Astrocyte (in vitro differentiated cells and primary cell): ENCODE measurements at regions not wholly inside any gene's neighbourhood (a gene's known extent, or its start where the extent isn't known, plus 50 kb on each side); places are given as distances from the start of the nearest gene placed in this dataset.

Source experiments
- DNase-seq: peaks from one replicate; pipeline ENCODE4 v3.0.0-alpha.2; 2010; ENCODE audit warnings: low read depth
- FAIRE-seq: peaks from 2 replicates; lab custom pipeline; 2011; peaks lifted over from hg19 to GRCh38; lab: Jason Lieb, UNC
- H2AFZ ChIP-seq: 2 replicates; pipeline ENCODE4 v1.6.0; 2012; ENCODE audit warnings: low read depth, low read length, inconsistent platforms
- H3K27ac ChIP-seq: 2 replicates; pipeline ENCODE4 v1.5.1; 2011; ENCODE audit warnings: low read depth, low read length, inconsistent platforms
- H3K27me3 ChIP-seq: 2 replicates; pipeline ENCODE4 v1.6.0; 2011; ENCODE audit warnings: low read length, inconsistent platforms; ENCODE audit not compliant: insufficient read depth
- H3K36me3 ChIP-seq: 2 replicates; pipeline ENCODE4 v1.5.1; 2011; ENCODE audit warnings: low read length, inconsistent platforms; ENCODE audit not compliant: insufficient read depth
- H3K4me1 ChIP-seq: 2 replicates; pipeline ENCODE4 v1.5.1; 2011; ENCODE audit warnings: low read length, inconsistent platforms; ENCODE audit not compliant: insufficient read depth
- H3K4me2 ChIP-seq: 2 replicates; pipeline ENCODE4 v1.6.0; 2012; ENCODE audit warnings: low read length, inconsistent platforms
- H3K4me3 ChIP-seq: 2 replicates; pipeline ENCODE4 v1.5.1; 2011; ENCODE audit warnings: low read depth, mild to moderate bottlenecking, low read length, inconsistent platforms; ENCODE audit not compliant: insufficient read depth
- H3K79me2 ChIP-seq: 2 replicates; pipeline ENCODE4 v1.6.0; 2012; ENCODE audit warnings: mild to moderate bottlenecking, low read length, inconsistent platforms; ENCODE audit not compliant: insufficient read depth
- H3K9ac ChIP-seq: 2 replicates; pipeline ENCODE4 v1.6.0; 2012; ENCODE audit warnings: mild to moderate bottlenecking, low read length, inconsistent platforms
- H3K9me3 ChIP-seq: 2 replicates; pipeline ENCODE4 v1.5.1; 2012; ENCODE audit warnings: low read depth, mild to moderate bottlenecking, low read length, inconsistent platforms; ENCODE audit not compliant: insufficient read depth
- H4K20me1 ChIP-seq: 2 replicates; pipeline ENCODE4 v1.6.0; 2012; ENCODE audit warnings: low read length, inconsistent platforms; ENCODE audit not compliant: insufficient read depth
- H3K27ac Mint-ChIP-seq: one replicate; pipeline ENCODE4 v1.8.0; 2021; ENCODE audit warnings: mild to moderate bottlenecking, mixed read lengths; ENCODE audit not compliant: unreplicated experiment
- H3K27me3 Mint-ChIP-seq: one replicate; pipeline ENCODE4 v1.8.0; 2021; ENCODE audit warnings: low read depth, mixed read lengths; ENCODE audit not compliant: unreplicated experiment
- H3K36me3 Mint-ChIP-seq: one replicate; pipeline ENCODE4 v1.8.0; 2021; ENCODE audit warnings: low read depth, mixed read lengths; ENCODE audit not compliant: unreplicated experiment
- H3K4me1 Mint-ChIP-seq: one replicate; pipeline ENCODE4 v1.8.0; 2021; ENCODE audit warnings: low read depth, mixed read lengths; ENCODE audit not compliant: unreplicated experiment
- H3K4me3 Mint-ChIP-seq: one replicate; pipeline ENCODE4 v1.8.0; 2021; ENCODE audit warnings: mild to moderate bottlenecking, moderate library complexity, mixed read lengths; ENCODE audit not compliant: unreplicated experiment
- H3K9me3 Mint-ChIP-seq: one replicate; pipeline ENCODE4 v1.8.0; 2021; ENCODE audit warnings: mild to moderate bottlenecking, mixed read lengths; ENCODE audit not compliant: unreplicated experiment
- EZH2 ChIP-seq: IDR thresholded peaks from 2 replicates; pipeline ENCODE4 v1.6.1; 2012; ENCODE audit warnings: mild to moderate bottlenecking, low read length, inconsistent platforms; ENCODE audit not compliant: insufficient read depth
- TF ChIP-seq, protein P1 (sequence below): IDR thresholded peaks from 2 replicates; pipeline ENCODE4 v1.5.1; 2011; ENCODE audit warnings: low read depth, mild to moderate bottlenecking, inconsistent platforms, low read length, moderate library complexity; ENCODE audit not compliant: insufficient read depth

DNA sequence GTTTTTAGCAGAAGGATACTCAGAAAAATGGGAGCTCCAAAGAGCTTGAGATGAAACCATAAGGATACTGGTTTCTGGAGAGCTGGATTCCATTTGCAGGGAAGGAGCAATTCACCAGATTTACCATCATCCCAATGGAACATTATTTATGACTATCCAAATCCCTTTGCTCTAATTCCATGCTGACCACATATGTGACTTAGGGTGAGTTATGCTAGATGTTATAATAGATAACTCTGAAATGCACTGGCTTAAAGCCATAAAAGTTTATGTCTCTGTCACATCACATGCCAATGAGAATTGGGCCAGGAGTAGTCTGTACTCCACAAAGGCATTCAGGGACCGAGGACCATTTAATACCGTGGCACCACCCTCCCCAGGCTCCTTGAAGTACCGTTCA lies 185.2 kb downstream of the SKIDA1 start:
- no peaks in the 10 kb centered on the region for H3K79me2 ChIP-seq
- H4K20me1 ChIP-seq = no peaks in the 10 kb centered on the region
- no peaks in the 10 kb centered on the region for H3K27me3 ChIP-seq
- H2AFZ ChIP-seq = no peak overlapping the region
- DNase-seq (no peak), FAIRE-seq (no peak)
- no peak overlapping the region for H3K9ac ChIP-seq
- H3K4me3 ChIP-seq = no peak overlapping the region
- peaks cover 11% of the 10 kb centered on the region for H3K4me1 ChIP-seq
- H3K27me3 Mint-ChIP-seq = no peaks in the 10 kb centered on the region
- no peak overlapping the region for H3K4me2 ChIP-seq
- no peak overlapping the region for H3K27ac ChIP-seq
- no peak overlapping the region for H3K4me3 Mint-ChIP-seq
- no peak overlapping the region for H3K27ac Mint-ChIP-seq
- H3K36me3 Mint-ChIP-seq = peaks cover 2% of the 10 kb centered on the region
- TF ChIP-seq, protein P1, sequence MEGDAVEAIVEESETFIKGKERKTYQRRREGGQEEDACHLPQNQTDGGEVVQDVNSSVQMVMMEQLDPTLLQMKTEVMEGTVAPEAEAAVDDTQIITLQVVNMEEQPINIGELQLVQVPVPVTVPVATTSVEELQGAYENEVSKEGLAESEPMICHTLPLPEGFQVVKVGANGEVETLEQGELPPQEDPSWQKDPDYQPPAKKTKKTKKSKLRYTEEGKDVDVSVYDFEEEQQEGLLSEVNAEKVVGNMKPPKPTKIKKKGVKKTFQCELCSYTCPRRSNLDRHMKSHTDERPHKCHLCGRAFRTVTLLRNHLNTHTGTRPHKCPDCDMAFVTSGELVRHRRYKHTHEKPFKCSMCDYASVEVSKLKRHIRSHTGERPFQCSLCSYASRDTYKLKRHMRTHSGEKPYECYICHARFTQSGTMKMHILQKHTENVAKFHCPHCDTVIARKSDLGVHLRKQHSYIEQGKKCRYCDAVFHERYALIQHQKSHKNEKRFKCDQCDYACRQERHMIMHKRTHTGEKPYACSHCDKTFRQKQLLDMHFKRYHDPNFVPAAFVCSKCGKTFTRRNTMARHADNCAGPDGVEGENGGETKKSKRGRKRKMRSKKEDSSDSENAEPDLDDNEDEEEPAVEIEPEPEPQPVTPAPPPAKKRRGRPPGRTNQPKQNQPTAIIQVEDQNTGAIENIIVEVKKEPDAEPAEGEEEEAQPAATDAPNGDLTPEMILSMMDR = no peak
- no peak for TF ChIP-seq EZH2
- H3K9me3 Mint-ChIP-seq = peaks cover 6% of the 10 kb centered on the region
- no peaks in the 10 kb centered on the region for H3K9me3 ChIP-seq
- H3K36me3 ChIP-seq = no peaks in the 10 kb centered on the region
- peaks cover 21% of the 10 kb centered on the region for H3K4me1 Mint-ChIP-seq

DNA sequence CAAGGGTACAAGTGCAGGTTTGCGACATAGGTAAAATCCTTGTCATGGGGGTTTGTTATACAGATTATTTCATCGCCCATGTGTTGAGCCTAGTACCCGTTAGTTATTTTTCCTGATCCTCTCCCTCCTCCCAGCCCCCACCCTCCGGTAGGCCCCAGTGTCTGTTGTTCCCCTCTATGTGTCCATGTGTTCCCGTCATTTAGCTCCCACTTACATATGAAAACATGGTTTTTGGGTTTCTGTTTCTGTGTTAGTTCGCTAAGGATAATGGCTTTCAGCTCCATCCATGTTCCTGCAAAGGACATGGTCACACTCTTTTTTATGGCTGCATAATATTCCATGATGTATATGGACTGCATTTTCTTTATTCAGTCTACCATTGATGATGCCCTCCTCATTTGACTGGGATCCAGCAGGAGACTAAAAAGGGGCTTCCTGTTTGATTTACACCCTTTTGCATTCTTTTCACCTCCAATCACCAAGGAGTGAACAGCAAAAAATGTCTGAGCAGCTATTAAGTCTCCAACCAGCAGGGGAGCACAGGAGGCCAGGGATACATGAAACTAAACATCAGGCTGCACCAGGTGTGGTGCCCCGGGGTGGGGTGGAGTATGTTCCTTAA lies 188.2 kb downstream of the SKIDA1 start:
- Histone ChIP-seq H2AFZ (no peak overlapping the region), H3K4me2 (no peak overlapping the region), H3K79me2 (no peaks in the 10 kb centered on the region), H3K4me1 (peaks cover 16% of the 10 kb centered on the region), H3K27ac (peak overlapping the region; percentile 11), H3K36me3 (no peaks in the 10 kb centered on the region), H3K9ac (no peak overlapping the region), H3K27me3 (no peaks in the 10 kb centered on the region), H3K4me3 (no peak overlapping the region), H4K20me1 (no peaks in the 10 kb centered on the region), H3K9me3 (no peaks in the 10 kb centered on the region)
- DNase-seq = no peak
- Mint-ChIP-seq H3K27me3 (no peaks in the 10 kb centered on the region), H3K4me3 (no peak overlapping the region), H3K4me1 (peaks cover 29% of the 10 kb centered on the region), H3K27ac (peak overlapping the region; percentile 99), H3K36me3 (no peaks in the 10 kb centered on the region), H3K9me3 (peaks cover 6% of the 10 kb centered on the region)
- TF ChIP-seq, protein P1 = no peak
- no peak for TF ChIP-seq EZH2
- no peak for FAIRE-seq

DNA sequence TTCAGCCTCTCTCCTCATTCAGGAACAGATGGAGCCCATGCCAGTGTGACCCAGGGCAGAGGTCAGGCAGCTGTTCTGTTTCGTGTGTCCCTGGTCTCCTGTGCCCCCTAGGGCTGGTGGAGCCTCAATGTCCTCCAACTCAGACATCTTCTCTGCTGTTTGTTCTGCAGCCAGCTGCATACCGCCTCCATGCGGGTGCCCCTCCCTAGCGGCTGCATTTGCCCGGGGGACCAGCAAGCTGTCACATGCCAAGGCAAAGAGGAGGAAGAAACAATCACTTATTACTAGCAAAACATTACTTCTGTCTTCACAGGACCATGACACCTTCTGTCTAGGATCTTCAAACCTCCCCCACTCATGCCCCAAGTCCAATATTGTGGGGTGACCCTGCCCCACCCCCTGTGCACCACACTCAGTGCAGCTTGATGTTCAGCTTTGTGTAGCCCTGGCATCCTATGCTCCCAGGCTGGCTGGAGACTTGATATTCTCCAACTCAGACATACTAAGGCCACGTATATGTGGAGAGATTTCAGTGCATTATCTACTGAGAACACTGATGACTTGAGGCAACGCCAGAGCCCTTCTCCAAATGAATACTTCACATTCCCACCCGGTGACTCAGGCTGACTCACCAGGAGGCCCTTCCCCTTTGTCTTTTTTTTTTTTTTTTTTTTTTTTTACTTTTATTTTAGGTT lies 188.9 kb downstream of the SKIDA1 start:
- peak overlapping the region; percentile 99 for H3K27ac Mint-ChIP-seq
- Histone ChIP-seq H3K27me3 (no peaks in the 10 kb centered on the region), H2AFZ (peak overlapping the region; percentile 54), H3K9me3 (no peaks in the 10 kb centered on the region), H4K20me1 (no peaks in the 10 kb centered on the region), H3K4me3 (peak overlapping the region; percentile 27), H3K27ac (peak overlapping the region; percentile 75), H3K4me1 (peaks cover 16% of the 10 kb centered on the region), H3K4me2 (peak overlapping the region; percentile 72), H3K79me2 (no peaks in the 10 kb centered on the region), H3K9ac (peak overlapping the region; percentile 63), H3K36me3 (no peaks in the 10 kb centered on the region)
- H3K4me3 Mint-ChIP-seq = peak overlapping the region; percentile 55
- no peaks in the 10 kb centered on the region for H3K36me3 Mint-ChIP-seq
- FAIRE-seq = peak; percentile 37
- H3K27me3 Mint-ChIP-seq = no peaks in the 10 kb centered on the region
- TF ChIP-seq, protein P1 = no peak
- TF ChIP-seq EZH2 = no peak
- peaks cover 6% of the 10 kb centered on the region for H3K9me3 Mint-ChIP-seq
- peaks cover 29% of the 10 kb centered on the region for H3K4me1 Mint-ChIP-seq
- DNase-seq = peak; percentile 96
